ENCODE measurements at regions not wholly inside any gene's neighbourhood (a gene's known extent, or its start where the extent isn't known, plus 50 kb on each side); places are given as distances from the start of the nearest gene placed in this dataset.
"Not testable (repeated sequence)": the region's sequence is repeated elsewhere in the genome, so short reads cannot be mapped to it uniquely, and the experiment has no call there.

DNA sequence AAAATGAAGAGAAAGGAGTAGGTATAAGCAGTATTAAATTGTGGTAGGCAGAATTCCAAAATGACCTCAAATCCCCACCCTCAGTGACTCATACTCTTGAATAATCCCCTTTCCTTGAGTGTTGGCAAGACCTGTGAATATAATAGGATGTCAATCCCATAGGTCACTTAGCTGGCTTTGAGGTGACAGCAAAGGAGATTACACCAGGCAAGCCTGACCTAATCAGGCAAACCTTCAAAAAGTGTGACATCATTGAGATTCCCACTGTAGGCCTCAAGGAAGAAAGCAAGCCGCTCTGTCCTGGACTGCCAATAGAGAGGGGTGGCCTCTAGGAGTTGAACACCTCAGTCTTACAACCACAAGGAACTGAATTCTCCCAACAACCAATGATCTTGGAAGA lies 535.2 kb downstream of the RBFOX1 start:
- no peaks in the 10 kb centered on the region for H3K4me1 ChIP-seq (ENCODE audit: insufficient read depth, poor library complexity, severe bottlenecking)
- H3K9me3 ChIP-seq (ENCODE audit: severe bottlenecking) = peaks cover 2% of the 10 kb centered on the region
- no peak overlapping the region for H3K4me3 ChIP-seq (ENCODE audit: severe bottlenecking)
- H3K27me3 ChIP-seq (ENCODE audit: insufficient read depth, poor library complexity, severe bottlenecking) = no peaks in the 10 kb centered on the region
- no peak overlapping the region for H3K27ac ChIP-seq (ENCODE audit: poor library complexity, severe bottlenecking)
- ATAC-seq (ENCODE audit: low read depth) (no peak), DNase-seq (ENCODE audit: low spot score) (no peak)
- TF ChIP-seq, protein P1, sequence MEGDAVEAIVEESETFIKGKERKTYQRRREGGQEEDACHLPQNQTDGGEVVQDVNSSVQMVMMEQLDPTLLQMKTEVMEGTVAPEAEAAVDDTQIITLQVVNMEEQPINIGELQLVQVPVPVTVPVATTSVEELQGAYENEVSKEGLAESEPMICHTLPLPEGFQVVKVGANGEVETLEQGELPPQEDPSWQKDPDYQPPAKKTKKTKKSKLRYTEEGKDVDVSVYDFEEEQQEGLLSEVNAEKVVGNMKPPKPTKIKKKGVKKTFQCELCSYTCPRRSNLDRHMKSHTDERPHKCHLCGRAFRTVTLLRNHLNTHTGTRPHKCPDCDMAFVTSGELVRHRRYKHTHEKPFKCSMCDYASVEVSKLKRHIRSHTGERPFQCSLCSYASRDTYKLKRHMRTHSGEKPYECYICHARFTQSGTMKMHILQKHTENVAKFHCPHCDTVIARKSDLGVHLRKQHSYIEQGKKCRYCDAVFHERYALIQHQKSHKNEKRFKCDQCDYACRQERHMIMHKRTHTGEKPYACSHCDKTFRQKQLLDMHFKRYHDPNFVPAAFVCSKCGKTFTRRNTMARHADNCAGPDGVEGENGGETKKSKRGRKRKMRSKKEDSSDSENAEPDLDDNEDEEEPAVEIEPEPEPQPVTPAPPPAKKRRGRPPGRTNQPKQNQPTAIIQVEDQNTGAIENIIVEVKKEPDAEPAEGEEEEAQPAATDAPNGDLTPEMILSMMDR (IDR thresholded peaks at IDR 0.05; ENCODE audit: poor library complexity, severe bottlenecking) = no peak
- no peaks in the 10 kb centered on the region for H3K36me3 ChIP-seq (ENCODE audit: low read depth)

DNA sequence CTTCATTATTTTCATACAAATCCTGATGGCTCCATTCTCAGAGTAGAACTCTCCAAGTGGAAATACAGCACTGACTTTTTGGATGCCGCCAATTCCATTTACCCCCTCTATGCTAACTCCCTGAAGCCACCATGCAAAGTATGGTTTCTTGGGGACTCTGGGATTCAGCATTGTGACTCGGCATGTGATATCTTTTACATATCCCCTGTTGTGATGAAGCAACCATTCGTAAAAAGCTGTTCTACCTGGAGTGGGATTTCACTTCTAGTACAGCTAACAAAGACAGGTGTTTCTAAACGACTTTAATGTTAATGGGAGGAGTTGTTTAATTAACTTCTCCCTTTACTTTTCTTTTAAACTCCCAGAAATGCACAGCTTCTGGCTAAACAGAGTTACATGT lies 533.5 kb downstream of the RBFOX1 start:
- Histone ChIP-seq H3K27me3 (ENCODE audit: insufficient read depth, poor library complexity, severe bottlenecking) (no peaks in the 10 kb centered on the region), H3K4me1 (ENCODE audit: insufficient read depth, poor library complexity, severe bottlenecking) (no peaks in the 10 kb centered on the region), H3K4me3 (ENCODE audit: severe bottlenecking) (no peak overlapping the region), H3K9me3 (ENCODE audit: severe bottlenecking) (peaks cover 2% of the 10 kb centered on the region), H3K27ac (ENCODE audit: poor library complexity, severe bottlenecking) (no peak overlapping the region), H3K36me3 (ENCODE audit: low read depth) (no peaks in the 10 kb centered on the region)
- no peak for ATAC-seq (ENCODE audit: low read depth)
- TF ChIP-seq, protein P1 (IDR thresholded peaks at IDR 0.05; ENCODE audit: poor library complexity, severe bottlenecking) = no peak
- no peak for DNase-seq (ENCODE audit: low spot score)

DNA sequence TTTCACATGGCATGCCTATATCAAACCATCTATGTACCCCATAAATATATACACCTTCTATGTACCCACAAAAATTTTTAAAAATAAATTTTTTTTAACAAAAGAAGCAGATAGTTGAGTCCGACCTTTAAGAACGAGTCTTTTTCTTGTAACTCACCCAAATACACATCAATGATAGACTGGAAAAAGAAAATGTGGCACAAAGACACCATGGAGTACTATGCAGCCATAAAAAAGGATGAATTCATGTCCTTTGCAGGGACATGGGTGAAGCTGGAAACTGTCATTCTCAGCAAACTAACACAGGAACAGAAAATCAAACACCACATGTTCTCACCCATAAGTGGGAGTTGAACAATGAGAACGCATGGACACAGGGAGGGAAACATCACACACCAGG lies 532.7 kb downstream of the RBFOX1 start:
- not testable (repeated sequence) for H3K36me3 ChIP-seq (ENCODE audit: low read depth); H3K4me1 ChIP-seq (ENCODE audit: insufficient read depth, poor library complexity, severe bottlenecking); H3K27me3 ChIP-seq (ENCODE audit: insufficient read depth, poor library complexity, severe bottlenecking); ATAC-seq (ENCODE audit: low read depth); H3K4me3 ChIP-seq (ENCODE audit: severe bottlenecking); DNase-seq (ENCODE audit: low spot score); H3K9me3 ChIP-seq (ENCODE audit: severe bottlenecking); H3K27ac ChIP-seq (ENCODE audit: poor library complexity, severe bottlenecking)

DNA sequence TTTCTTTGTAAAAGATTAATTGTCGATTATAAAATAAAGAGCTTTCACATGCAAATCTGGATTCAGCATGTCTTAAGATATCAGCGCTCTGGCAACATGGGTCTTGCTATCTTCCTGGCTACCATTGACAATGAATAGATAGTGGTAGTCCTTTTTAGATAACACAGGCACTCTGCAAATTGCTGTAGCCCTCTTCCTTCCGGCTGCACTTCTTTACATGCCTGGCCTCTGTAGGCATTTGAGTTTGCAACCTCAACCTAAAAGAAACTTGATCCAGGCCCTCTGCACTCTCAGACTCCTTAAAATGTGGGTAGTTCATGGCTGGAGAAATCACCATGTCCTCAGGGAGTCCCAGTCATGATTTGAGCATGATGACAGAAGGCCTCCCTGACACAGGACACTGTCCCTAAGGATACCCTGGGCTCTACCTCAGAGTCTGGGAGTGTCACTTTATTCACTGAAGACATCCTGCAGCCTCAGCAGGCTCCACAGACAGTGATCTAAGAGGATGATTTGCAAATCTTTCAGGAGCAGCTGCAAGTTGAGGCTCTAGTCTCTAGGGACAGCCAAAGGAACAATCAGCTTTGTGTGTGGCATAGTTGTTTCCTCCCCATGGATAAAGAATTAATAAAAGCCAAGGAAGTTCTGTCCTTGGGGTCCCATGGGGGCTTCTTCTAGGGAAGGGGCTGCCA lies 529.4 kb downstream of the RBFOX1 start:
- H3K27ac ChIP-seq (ENCODE audit: poor library complexity, severe bottlenecking) = no peak overlapping the region
- TF ChIP-seq, protein P1 (IDR thresholded peaks at IDR 0.05; ENCODE audit: poor library complexity, severe bottlenecking) = no peak
- no peaks in the 10 kb centered on the region for H3K27me3 ChIP-seq (ENCODE audit: insufficient read depth, poor library complexity, severe bottlenecking)
- H3K4me1 ChIP-seq (ENCODE audit: insufficient read depth, poor library complexity, severe bottlenecking) = no peaks in the 10 kb centered on the region
- ATAC-seq (ENCODE audit: low read depth) (no peak), DNase-seq (ENCODE audit: low spot score) (no peak)
- H3K4me3 ChIP-seq (ENCODE audit: severe bottlenecking) = no peak overlapping the region
- H3K9me3 ChIP-seq (ENCODE audit: severe bottlenecking) = peaks cover 2% of the 10 kb centered on the region
- H3K36me3 ChIP-seq (ENCODE audit: low read depth) = no peaks in the 10 kb centered on the region

DNA sequence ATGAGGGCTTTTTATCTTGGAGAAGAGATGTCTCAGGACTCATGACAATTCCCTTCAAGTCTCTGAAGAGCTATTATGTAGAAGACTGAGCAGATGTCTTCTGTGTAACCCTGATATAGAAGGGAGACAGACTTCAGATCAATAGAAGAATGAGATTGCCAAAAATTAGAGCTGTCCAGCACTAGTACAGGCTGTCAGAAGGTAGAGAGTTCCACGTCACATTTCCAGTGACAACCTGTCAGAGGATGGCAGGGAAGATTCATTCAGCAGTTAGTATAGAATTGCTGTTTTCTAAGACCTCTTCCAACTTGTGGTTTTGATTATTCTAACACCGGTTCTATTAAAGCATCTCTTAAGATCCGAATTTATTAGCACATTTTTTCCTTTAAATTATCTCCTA lies 520.6 kb downstream of the RBFOX1 start:
- TF ChIP-seq, protein P1 (IDR thresholded peaks at IDR 0.05; ENCODE audit: poor library complexity, severe bottlenecking) = no peak
- Histone ChIP-seq H3K27me3 (ENCODE audit: insufficient read depth, poor library complexity, severe bottlenecking) (no peaks in the 10 kb centered on the region), H3K27ac (ENCODE audit: poor library complexity, severe bottlenecking) (no peak overlapping the region), H3K9me3 (ENCODE audit: severe bottlenecking) (no peaks in the 10 kb centered on the region), H3K4me1 (ENCODE audit: insufficient read depth, poor library complexity, severe bottlenecking) (no peaks in the 10 kb centered on the region), H3K36me3 (ENCODE audit: low read depth) (no peaks in the 10 kb centered on the region), H3K4me3 (ENCODE audit: severe bottlenecking) (no peak overlapping the region)
- DNase-seq (ENCODE audit: low spot score) = no peak
- ATAC-seq (ENCODE audit: low read depth) = no peak

Data from RWPE2 (cell line).